Umbilical cord (tissue), 1 donor: ENCODE measurements at regions not wholly inside any gene's neighbourhood (a gene's known extent, or its start where the extent isn't known, plus 50 kb on each side); places are given as distances from the start of the nearest gene placed in this dataset.

Experiments used
- DNase-seq: peaks from one replicate; pipeline ENCODE4 v3.0.0-alpha.2; 2015; ENCODE audit warnings: low spot score

DNA sequence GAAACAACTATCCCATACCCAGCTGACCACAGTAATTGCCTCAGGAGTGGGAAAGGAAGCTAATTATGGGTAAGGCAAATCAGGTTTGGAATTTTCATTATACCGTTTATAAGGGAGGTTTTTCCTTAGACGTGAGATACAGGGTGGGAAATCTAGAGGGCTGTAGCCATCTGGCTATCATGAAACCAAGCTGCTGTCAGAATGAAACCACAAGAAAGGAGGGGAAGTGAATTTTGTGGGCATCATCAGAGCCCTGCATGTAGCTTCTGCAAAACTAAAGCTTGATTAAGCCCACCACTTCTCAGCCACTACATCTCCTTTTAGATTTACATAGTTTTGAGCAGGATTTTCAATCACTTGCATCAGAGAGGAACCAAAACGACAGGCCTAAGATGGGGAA is 893.5 kb downstream of the TUSC7 start:
- no peak for DNase-seq

DNA sequence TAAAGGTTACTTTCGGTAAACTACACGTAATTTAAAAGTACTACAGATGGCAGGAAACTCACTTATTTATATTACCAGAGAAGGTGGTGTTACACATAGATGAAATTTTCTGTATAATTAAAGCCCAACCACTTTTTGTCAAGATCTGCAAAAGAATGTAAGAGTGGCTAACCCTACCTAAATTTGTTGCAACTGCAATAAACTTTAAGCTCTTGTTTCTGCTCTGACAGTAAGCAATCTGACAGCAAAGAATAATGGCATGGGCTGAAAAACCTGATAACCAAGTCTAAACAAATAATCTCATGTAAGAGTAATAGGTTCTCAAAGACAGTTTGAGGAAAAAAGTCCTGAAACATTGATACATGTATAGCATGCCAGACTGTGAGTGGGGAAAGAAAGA is 897.3 kb downstream of the TUSC7 start:
- peak; percentile 56 for DNase-seq

DNA sequence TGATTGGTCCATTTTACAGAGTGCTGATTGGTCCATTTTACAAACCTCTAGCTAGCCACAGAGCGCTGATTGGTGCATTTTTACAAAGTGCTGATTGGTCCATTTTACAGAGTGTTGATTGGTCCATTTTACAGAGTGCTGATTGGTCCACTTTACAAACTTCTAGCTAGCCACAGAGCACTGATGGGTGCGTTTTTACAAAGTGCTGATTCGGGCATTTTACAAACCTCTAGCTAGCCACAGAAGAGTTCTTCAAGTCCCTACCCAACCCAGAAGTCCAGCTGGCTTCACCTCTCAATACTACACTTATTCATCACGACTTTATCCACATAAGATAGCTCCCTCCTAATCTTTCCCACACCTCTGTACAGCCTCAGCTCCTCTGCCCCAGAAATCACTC is 899.8 kb downstream of the TUSC7 start:
- DNase-seq, result no peak

DNA sequence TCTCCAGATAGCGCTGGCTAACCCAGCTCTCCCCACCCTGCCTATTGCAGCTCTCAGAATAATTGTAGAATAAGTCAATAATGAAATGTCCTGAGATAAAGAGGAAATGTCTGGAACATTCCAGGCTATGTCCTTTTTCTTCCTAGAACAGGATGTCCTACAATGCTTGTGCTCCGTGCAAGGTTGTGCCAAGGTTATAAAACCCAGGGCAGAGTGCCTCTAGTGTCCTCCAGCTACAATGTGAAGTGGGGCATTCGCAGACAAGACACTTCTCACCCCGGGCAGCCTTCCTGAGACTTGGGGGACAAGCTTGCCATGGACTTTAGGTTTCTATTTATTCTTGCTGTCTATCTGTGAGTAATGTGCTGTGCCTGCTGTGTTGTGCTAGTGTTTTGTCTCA is 900.6 kb downstream of the TUSC7 start:
- DNase-seq, result no peak

- DNase-seq, result no peak
Measured at GRCh38 chr3:117611211-117611610, 901.6 kb downstream of the TUSC7 start.

DNA sequence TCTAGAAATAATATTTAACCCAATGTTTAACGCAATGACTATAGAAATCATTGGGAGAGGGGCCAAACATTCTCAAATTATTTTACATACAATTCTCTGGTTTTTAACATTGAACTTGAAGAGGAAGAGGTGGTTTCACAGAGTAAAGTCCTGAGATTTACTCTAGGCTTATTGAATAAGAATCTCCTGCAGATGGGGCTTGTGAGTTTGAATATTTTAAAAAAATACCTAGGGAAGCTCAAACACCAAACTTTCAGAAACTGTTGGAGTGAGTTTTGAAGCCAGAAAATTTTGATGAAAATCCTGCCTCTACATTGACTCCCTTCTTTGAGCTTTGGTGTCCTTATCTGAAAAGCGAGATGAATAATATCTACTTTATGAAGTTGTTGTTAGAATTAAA is 906.6 kb downstream of the TUSC7 start:
- no peak for DNase-seq

GRCh38 chr3:117617906-117618305 is 908.3 kb downstream of the TUSC7 start:
- no peak for DNase-seq

DNA sequence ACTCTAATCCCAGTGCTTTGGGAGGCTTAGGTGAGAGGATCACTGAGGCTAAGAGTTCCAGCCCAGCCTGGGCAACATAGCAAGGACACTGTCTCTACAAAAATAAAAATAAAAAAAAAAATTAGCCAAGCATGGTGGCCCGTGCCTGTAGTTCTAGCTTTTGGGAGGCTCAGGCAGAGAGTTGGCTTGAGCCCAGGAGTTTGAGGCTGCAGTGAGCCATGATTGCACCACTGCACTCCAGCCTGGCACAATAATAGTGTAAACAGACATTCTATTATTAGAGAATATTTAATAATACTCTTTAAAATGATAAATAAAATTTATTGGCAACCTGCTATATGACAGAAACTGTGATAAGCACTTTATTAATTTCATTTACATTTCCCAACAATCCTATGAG is 908.9 kb downstream of the TUSC7 start:
- DNase-seq, result no peak

DNA sequence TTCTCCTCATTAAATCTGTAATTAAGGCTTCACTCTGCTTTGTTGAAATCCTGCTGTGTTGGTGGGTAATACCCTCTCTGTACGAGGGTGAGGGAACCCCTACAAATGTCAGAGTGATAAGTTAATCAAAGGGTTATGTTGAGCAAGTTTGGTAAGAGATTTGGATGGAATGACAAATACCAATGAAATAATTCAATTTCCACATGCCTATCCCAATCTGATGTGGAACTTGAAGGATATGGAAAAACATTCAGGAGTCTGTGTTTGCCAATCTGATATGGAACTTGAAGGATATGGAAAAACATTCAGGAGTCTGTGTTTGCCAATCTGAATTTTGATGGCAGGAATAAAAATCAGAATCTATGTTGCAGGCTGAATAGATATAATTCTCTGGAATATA is 910.2 kb downstream of the TUSC7 start:
- no peak for DNase-seq

DNA sequence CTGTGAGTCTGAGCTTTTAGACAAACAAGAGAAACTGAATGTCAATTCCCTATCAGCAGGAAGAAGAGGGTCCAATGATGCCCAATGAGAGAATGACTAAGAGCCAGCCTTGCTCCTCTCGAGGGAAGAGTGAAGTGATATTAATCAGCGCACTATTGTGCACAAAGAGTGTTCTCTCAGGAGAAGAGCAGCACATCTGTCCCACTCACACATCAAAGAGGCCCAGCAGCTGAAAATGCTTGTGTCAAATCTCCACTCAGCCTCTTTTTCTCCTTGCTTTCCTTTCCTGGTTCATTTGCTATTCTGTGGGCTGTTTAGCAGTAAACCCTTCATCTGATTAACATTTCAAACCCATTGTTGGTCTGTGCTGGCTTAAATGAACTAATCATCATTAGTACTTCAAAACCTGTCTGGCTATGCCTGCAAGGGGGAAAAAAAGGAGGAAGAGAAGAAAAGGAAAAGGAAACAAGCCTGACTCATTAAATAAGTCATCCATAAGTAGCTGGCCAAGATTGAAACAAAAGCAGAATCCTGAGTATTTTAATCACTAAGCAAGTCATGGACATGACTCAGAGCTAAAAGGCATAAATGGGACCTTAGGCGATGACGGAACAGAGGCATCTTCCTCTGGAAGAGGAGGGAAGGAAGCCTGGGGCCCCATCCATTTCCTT is 912.7 kb downstream of the TUSC7 start:
- DNase-seq, result peak; percentile 50

- no peak for DNase-seq
Measured at GRCh38 chr3:117624424-117624823, 914.8 kb downstream of the TUSC7 start.

DNA sequence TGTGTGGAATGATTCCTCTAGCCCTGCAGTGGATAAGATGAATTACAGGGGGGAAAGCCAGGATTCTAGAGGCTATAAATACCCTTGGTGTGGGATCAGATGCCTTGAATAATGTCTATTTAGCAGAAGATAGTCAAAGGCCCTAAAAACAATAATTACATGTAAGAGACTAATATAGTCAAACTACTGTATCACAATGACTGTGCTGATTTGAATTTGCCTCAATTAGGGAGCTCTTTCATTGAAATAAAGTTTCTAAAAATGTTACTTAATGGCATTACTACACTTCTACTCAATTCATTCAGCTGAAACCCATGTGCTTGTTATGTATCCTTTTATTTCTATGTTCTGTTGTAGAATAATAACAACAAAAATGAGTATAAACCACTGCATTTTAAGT is 915.6 kb downstream of the TUSC7 start:
- no peak for DNase-seq

- no peak for DNase-seq
Measured at GRCh38 chr3:117626577-117626976, 917.0 kb downstream of the TUSC7 start.

DNA sequence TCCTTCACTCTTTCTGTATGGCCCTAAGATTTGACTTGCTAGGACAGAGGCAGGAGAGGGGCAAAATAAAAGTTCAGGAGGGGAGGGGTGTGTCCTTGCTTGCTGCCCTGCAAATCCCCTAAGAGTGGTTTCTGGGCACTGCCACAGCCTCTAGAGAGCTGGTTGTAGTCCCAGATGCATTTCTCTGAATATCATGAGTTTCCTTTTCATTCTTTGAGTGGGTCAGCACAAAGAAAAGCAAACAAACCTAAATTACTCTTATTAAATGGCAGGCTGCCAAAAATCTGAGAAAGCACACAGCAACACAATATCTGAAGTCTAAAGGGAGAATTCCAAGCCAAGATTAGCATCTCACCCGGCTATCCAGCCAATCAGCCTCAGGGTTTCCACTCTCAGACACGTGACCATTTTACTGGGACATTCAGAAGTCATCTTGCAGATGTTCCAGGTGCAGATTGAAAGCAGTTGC is 919.3 kb downstream of the TUSC7 start:
- peak; percentile 76 for DNase-seq

GRCh38 chr3:117629505-117629904 is 919.9 kb downstream of the TUSC7 start:
- no peak for DNase-seq

DNA sequence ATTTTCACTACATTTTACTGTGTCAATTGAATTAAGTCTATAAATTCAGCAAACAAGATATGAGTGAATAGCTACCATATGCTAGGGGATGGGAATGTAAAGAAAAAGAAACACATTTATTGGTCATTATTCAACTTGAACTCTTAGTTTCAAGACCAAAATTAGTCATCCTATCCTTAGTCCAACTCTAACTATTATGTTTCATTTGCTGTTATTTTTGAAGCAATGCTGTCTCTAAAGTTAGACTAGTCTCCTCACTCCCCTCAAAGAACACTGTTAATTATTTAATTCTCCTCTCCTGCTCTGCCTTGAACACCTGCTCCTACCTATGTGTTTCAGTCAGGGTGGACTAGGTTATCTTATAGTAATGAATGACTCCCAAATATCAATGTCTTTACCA is 920.9 kb downstream of the TUSC7 start:
- no peak for DNase-seq

- no peak for DNase-seq
Measured at GRCh38 chr3:117630885-117631284, 921.3 kb downstream of the TUSC7 start.

DNA sequence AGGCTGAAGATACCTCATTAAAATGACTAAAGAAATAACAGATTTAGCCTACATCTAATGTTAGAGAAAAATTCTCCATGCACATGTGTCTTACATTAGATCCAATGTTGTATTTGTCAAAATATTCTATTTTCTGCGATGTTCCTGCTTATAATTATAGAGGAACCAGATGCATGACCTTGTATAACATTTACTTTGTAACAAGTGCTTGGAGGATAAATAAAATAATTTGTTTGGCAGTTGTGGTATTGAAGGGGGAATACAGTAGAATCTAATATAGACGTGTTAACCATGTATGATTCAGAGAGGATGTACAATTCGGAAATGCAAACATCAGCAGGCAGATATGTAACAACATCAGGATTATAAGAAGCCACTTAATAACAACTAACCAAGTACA is 922.2 kb downstream of the TUSC7 start:
- DNase-seq, result no peak

DNA sequence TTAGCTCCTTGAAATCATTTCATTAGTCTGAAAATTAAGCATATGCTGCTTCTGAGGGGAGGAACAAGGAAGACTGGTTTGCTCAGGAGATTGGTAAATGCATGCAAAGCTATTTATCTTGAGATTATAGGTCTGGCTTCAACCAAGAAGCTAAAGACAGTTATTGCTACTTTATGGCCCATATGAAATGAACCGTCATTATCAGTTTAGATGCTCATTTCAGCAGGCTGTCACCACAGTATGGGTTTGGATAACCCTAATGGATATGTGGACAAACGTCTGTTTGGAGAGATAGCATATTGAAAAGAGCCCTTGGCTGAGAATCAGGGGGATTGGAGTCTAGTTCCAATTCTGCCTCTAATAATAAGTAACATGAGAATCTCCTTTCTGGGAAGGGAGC is 922.6 kb downstream of the TUSC7 start:
- DNase-seq, result no peak

DNA sequence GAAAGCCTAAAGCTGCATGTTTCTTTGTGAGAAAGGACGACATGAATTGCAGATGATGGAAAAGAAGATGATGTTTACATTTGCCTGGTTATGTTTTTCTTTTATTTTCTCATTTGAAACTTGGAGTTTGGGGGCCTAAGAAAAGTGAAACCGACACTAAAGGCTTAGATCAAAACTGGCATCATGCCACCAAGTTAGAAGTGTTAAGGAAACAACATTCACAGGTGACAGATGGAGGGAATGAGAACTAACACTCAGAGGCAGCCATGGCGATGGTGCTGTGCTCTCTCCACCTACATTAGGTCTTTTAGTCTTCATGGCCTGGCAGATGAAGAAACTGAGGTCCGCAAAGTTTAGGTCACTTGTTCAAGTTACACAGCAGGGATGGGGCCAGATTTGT is 923.6 kb downstream of the TUSC7 start:
- no peak for DNase-seq

- DNase-seq, result no peak
Measured at GRCh38 chr3:117637666-117638065, 928.1 kb downstream of the TUSC7 start.

GRCh38 chr3:117644203-117644602 is 934.6 kb downstream of the TUSC7 start:
- DNase-seq, result no peak

- DNase-seq, result no peak
Measured at GRCh38 chr3:117645561-117646242, 936.1 kb downstream of the TUSC7 start.

DNA sequence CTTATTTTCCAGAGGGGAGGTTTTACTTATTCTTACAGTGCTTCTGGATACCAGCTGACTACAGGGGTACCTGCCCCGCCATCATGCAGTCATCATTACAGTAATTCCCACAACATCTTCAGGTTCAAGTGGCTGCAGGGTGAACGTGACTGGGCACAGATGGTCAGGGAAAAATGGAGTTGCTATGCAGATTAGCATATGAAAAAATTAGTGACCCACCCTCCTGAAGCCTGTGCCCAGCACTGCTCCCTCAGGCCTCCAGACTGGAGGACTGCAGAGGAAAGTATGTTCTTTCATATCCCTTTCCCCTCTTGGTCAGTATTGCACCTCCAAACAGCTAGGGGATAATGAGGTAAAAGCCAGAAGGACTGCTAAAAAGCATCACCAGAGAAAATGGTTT is 937.9 kb downstream of the TUSC7 start:
- no peak for DNase-seq
